H7 (cell line): ENCODE measurements at regions not wholly inside any gene's neighbourhood (a gene's known extent, or its start where the extent isn't known, plus 50 kb on each side); places are given as distances from the start of the nearest gene placed in this dataset.
A peak's percentile ranks its signal among the peaks of the same experiment; 100 is the strongest.
"Not testable (repeated sequence)": the region's sequence is repeated elsewhere in the genome, so short reads cannot be mapped to it uniquely, and the experiment has no call there.

ENCODE experiments used
- DNase-seq: peaks from one replicate; pipeline ENCODE4 v3.0.0; 2012
- H3K27me3 ChIP-seq: 2 replicates; pipeline ENCODE4 v1.6.0; 2011; ENCODE audit warnings: mild to moderate bottlenecking, low read length; ENCODE audit not compliant: control insufficient read depth, insufficient read depth
- H3K36me3 ChIP-seq: replicated peaks from 2 replicates; pipeline ENCODE4 v1.5.1; 2011; ENCODE audit warnings: low read length; ENCODE audit not compliant: control insufficient read depth, insufficient read depth
- H3K4me3 ChIP-seq: 2 replicates; pipeline ENCODE4 v1.5.1; 2011; ENCODE audit warnings: low read depth, mild to moderate bottlenecking, control low read depth, low read length, moderate library complexity; ENCODE audit not compliant: insufficient read depth

- peak overlapping the region; percentile 84 for H3K4me3 ChIP-seq
- DNase-seq: peak; percentile 99
- no peaks in the 10 kb centered on the region for H3K36me3 ChIP-seq
- peaks cover 20% of the 10 kb centered on the region for H3K27me3 ChIP-seq
These were observed 75.9 kb upstream of the VGLL4 start for GRCh38 chr3:11719406-11720303.

GRCh38 chr3:11718637-11719405 is 75.1 kb upstream of the VGLL4 start:
- peak; percentile 69 for DNase-seq
- H3K36me3 ChIP-seq: no peaks in the 10 kb centered on the region
- peak overlapping the region; percentile 84 for H3K4me3 ChIP-seq
- peaks cover 20% of the 10 kb centered on the region for H3K27me3 ChIP-seq

- H3K4me3 ChIP-seq: peak overlapping the region; percentile 84
- H3K36me3 ChIP-seq: no peaks in the 10 kb centered on the region
- H3K27me3 ChIP-seq: peaks cover 20% of the 10 kb centered on the region
- no peak for DNase-seq
These were observed 74.3 kb upstream of the VGLL4 start for GRCh38 chr3:11717768-11718636.

GRCh38 chr3:11717301-11717700 is 73.6 kb upstream of the VGLL4 start:
- H3K27me3 ChIP-seq: peaks cover 20% of the 10 kb centered on the region
- no peak overlapping the region for H3K4me3 ChIP-seq
- no peak for DNase-seq
- no peaks in the 10 kb centered on the region for H3K36me3 ChIP-seq

GRCh38 chr3:11716573-11717290 is 73.0 kb upstream of the VGLL4 start:
- DNase-seq: no peak
- Histone ChIP-seq H3K4me3 (no peak overlapping the region), H3K36me3 (no peaks in the 10 kb centered on the region), H3K27me3 (peaks cover 18% of the 10 kb centered on the region)

GRCh38 chr3:11713171-11713570 is 69.5 kb upstream of the VGLL4 start:
- Histone ChIP-seq H3K27me3 (no peaks in the 10 kb centered on the region), H3K4me3 (no peak overlapping the region), H3K36me3 (no peaks in the 10 kb centered on the region)
- no peak for DNase-seq

- no peaks in the 10 kb centered on the region for H3K27me3 ChIP-seq
- H3K36me3 ChIP-seq: no peaks in the 10 kb centered on the region
- no peak overlapping the region for H3K4me3 ChIP-seq
- DNase-seq: no peak
These were observed 68.9 kb upstream of the VGLL4 start for GRCh38 chr3:11712646-11713045.

- Histone ChIP-seq H3K27me3 (no peaks in the 10 kb centered on the region), H3K4me3 (no peak overlapping the region), H3K36me3 (no peaks in the 10 kb centered on the region)
- no peak for DNase-seq
These were observed 68.2 kb upstream of the VGLL4 start for GRCh38 chr3:11711876-11712275.

- no peaks in the 10 kb centered on the region for H3K27me3 ChIP-seq
These were observed 66.1 kb upstream of the VGLL4 start for GRCh38 chr3:11709782-11710181.

GRCh38 chr3:11707084-11707483 is 63.4 kb upstream of the VGLL4 start:
- H3K4me3 ChIP-seq, H3K27me3 ChIP-seq, H3K36me3 ChIP-seq, DNase-seq: not testable (repeated sequence)

More at GRCh38 chr3:11709782-11710181, 66.1 kb upstream of the VGLL4 start:
- DNase-seq: no peak
- H3K4me3 ChIP-seq: no peak overlapping the region
- no peaks in the 10 kb centered on the region for H3K36me3 ChIP-seq

GRCh38 chr3:11706604-11707003 is 62.9 kb upstream of the VGLL4 start:
- DNase-seq: no peak
- Histone ChIP-seq H3K27me3 (no peaks in the 10 kb centered on the region), H3K36me3 (no peaks in the 10 kb centered on the region), H3K4me3 (no peak overlapping the region)

GRCh38 chr3:11705049-11705448 is 61.3 kb upstream of the VGLL4 start:
- Histone ChIP-seq H3K36me3 (no peaks in the 10 kb centered on the region), H3K4me3 (no peak overlapping the region), H3K27me3 (no peaks in the 10 kb centered on the region)
- DNase-seq: peak; percentile 64

- DNase-seq: no peak
- no peak overlapping the region for H3K4me3 ChIP-seq
- H3K27me3 ChIP-seq: no peaks in the 10 kb centered on the region
- H3K36me3 ChIP-seq: no peaks in the 10 kb centered on the region
These were observed 59.4 kb upstream of the VGLL4 start for GRCh38 chr3:11703146-11703545.

- Histone ChIP-seq H3K36me3 (no peaks in the 10 kb centered on the region), H3K4me3 (no peak overlapping the region), H3K27me3 (no peaks in the 10 kb centered on the region)
- DNase-seq: no peak
These were observed 55.3 kb upstream of the VGLL4 start for GRCh38 chr3:11699083-11699427.
